CD14-positive monocyte (primary cell): ENCODE measurements at regions not wholly inside any gene's neighbourhood (a gene's known extent, or its start where the extent isn't known, plus 50 kb on each side); places are given as distances from the start of the nearest gene placed in this dataset.
A peak's percentile ranks its signal among the peaks of the same experiment; 100 is the strongest.
"Not testable (repeated sequence)": the region's sequence is repeated elsewhere in the genome, so short reads cannot be mapped to it uniquely, and the experiment has no call there.

Experiments used
- DNase-seq, 3 donors: peaks; one replicate each; pipeline ENCODE4 v3.0.0-alpha.2; 2011 to 2022
- H2AFZ ChIP-seq: 2 replicates; pipeline ENCODE4 v1.6.0; 2012; ENCODE audit warnings: mild to moderate bottlenecking, low read depth, low read length, inconsistent platforms; ENCODE audit not compliant: insufficient read depth, poor library complexity, severe bottlenecking
- H3K27ac ChIP-seq, 2 donors: 1 replicate in 1 of 2; 2 replicates in 1 of 2; pipeline ENCODE4 v1.5.1; 2012 to 2013; ENCODE audit warnings: low read length in 2 of 2, control low read depth in 1 of 2, inconsistent platforms in 1 of 2, low read depth in 1 of 2, mild to moderate bottlenecking in 1 of 2
- H3K27me3 ChIP-seq, 2 donors: one replicate each; pipeline versions ENCODE4 v1.6.0 to v1.6.1; 2011 to 2013; ENCODE audit warnings: low read length in 2 of 2; ENCODE audit not compliant: control insufficient read depth in 2 of 2, insufficient read depth in 2 of 2
- H3K36me3 ChIP-seq, 2 donors: replicated peaks in 1 of 2; 1 replicate in 1 of 2; 2 replicates in 1 of 2; pipeline versions ENCODE4 v1.5.1 to v1.6.1; 2012 to 2013; ENCODE audit warnings: low read length in 2 of 2, control low read depth in 1 of 2, inconsistent platforms in 1 of 2, mild to moderate bottlenecking in 1 of 2; ENCODE audit not compliant: insufficient read depth in 2 of 2, control insufficient read depth in 1 of 2
- H3K4me1 ChIP-seq, 2 donors: 1 replicate in 1 of 2; 2 replicates in 1 of 2; pipeline versions ENCODE4 v1.5.1 to v1.6.1; 2012 to 2013; ENCODE audit warnings: low read length in 2 of 2, control low read depth in 1 of 2, inconsistent platforms in 1 of 2, mild to moderate bottlenecking in 1 of 2, moderate library complexity in 1 of 2; ENCODE audit not compliant: insufficient read depth in 2 of 2, control insufficient read depth in 1 of 2
- H3K4me2 ChIP-seq: replicated peaks from 2 replicates; pipeline ENCODE3; 2012; ENCODE audit warnings: low read length, moderate library complexity, mild to moderate bottlenecking; ENCODE audit not compliant: poor library complexity, severe bottlenecking; ENCODE audit errors: extremely low read depth
- H3K4me3 ChIP-seq, 3 experiments: fragments of 200-600 bp in 1 of 3; sonication (generic) in 1 of 3; replicated peaks in 1 of 3; 1 replicate in 2 of 3; 2 replicates in 1 of 3; pipeline ENCODE4 v1.5.1; 2011 to 2013; ENCODE audit warnings: low read length in 3 of 3, mild to moderate bottlenecking in 3 of 3, control low read depth in 2 of 3, low read depth in 2 of 3, inconsistent platforms in 1 of 3, moderate library complexity in 1 of 3
- H3K79me2 ChIP-seq: 2 replicates; pipeline ENCODE4 v1.6.0; 2012; ENCODE audit warnings: mild to moderate bottlenecking, control low read depth, inconsistent platforms, low read length, moderate library complexity; ENCODE audit not compliant: insufficient read depth
- H3K9ac ChIP-seq: 2 replicates; pipeline ENCODE4 v1.6.0; 2017; ENCODE audit warnings: low read length, mild to moderate bottlenecking; ENCODE audit not compliant: insufficient read depth, poor library complexity, severe bottlenecking
- H3K9me3 ChIP-seq, 2 donors: replicated peaks in 1 of 2; 1 replicate in 1 of 2; 2 replicates in 1 of 2; pipeline versions ENCODE4 v1.5.1 to v1.6.1; 2012 to 2013; ENCODE audit warnings: low read length in 2 of 2, control low read depth in 1 of 2; ENCODE audit not compliant: control insufficient read depth in 1 of 2, insufficient read depth in 1 of 2
- H4K20me1 ChIP-seq: 2 replicates; pipeline ENCODE4 v1.6.0; 2012; ENCODE audit warnings: mild to moderate bottlenecking, low read length, control low read depth, moderate library complexity; ENCODE audit not compliant: insufficient read depth
- H3K27ac Mint-ChIP-seq, 7 donors: one replicate each; pipeline ENCODE4 v1.8.0; 2020; ENCODE audit warnings: mild to moderate bottlenecking in 7 of 7, mixed read lengths in 7 of 7, moderate library complexity in 6 of 7, inconsistent platforms in 2 of 7
- H3K27me3 Mint-ChIP-seq, 3 donors: one replicate each; pipeline ENCODE4 v1.8.0; 2021 to 2022; ENCODE audit warnings: low read depth in 3 of 3, mild to moderate bottlenecking in 3 of 3, mixed read lengths in 3 of 3, moderate library complexity in 3 of 3, inconsistent platforms in 1 of 3
- H3K36me3 Mint-ChIP-seq, 2 donors: one replicate each; pipeline ENCODE4 v1.8.0; 2020; ENCODE audit warnings: mixed read lengths in 2 of 2, inconsistent platforms in 1 of 2, mild to moderate bottlenecking in 1 of 2
- H3K4me1 Mint-ChIP-seq: one replicate; pipeline ENCODE4 v1.8.0; 2020; ENCODE audit warnings: mild to moderate bottlenecking, mixed read lengths
- H3K4me3 Mint-ChIP-seq, 2 donors: one replicate each; pipeline ENCODE4 v1.8.0; 2020; ENCODE audit warnings: mild to moderate bottlenecking in 2 of 2, mixed read lengths in 2 of 2, moderate library complexity in 1 of 2
- H3K9me3 Mint-ChIP-seq, 7 donors: one replicate each; pipeline ENCODE4 v1.8.0; 2020 to 2022; ENCODE audit warnings: mixed read lengths in 7 of 7, mild to moderate bottlenecking in 6 of 7, moderate library complexity in 6 of 7, inconsistent platforms in 2 of 7
- CTCF ChIP-seq: fragments of 200-600 bp; IDR thresholded peaks from one replicate; pipeline ENCODE4 v1.8.0; 2022; ENCODE audit warnings: antibody characterized with exemption, mild to moderate bottlenecking
- WGBS: methylation state at CpG from one replicate; pipeline ENCODE4 v1.1.5; 2013; ENCODE audit warnings: missing lambda C conversion rate; ENCODE audit not compliant: insufficient coverage; 5-methylcytosine and 5-hydroxymethylcytosine counted together
- intact Hi-C, 2 donors: fragments of 100-400 bp; cut with micrococcal nuclease; formaldehyde crosslinking; loops; one replicate each; pipeline versions ENCODE4 v1.15.0 to v1.15.1; 2023

- H3K4me3 Mint-ChIP-seq, H3K4me1 ChIP-seq, H3K27me3 Mint-ChIP-seq, H3K4me1 Mint-ChIP-seq, H3K79me2 ChIP-seq, H3K9ac ChIP-seq, DNase-seq, H3K36me3 ChIP-seq, H3K27me3 ChIP-seq, H3K27ac Mint-ChIP-seq, H3K9me3 Mint-ChIP-seq, intact Hi-C loops, H3K36me3 Mint-ChIP-seq, H3K27ac ChIP-seq, H4K20me1 ChIP-seq, H3K4me2 ChIP-seq, H3K9me3 ChIP-seq, H3K4me3 ChIP-seq, H2AFZ ChIP-seq: not testable (repeated sequence)
- no CpG with 5 or more reads among the region's 4 CpGs for WGBS
Observed at GRCh38 chr12:131268571-131268970, 314.9 kb downstream of the ADGRD1 start.

- H3K36me3 ChIP-seq, result no peaks in the 10 kb centered on the region
- no peaks in the 10 kb centered on the region for H3K27me3 ChIP-seq
- H3K27ac ChIP-seq, result no peak overlapping the region
- Mint-ChIP-seq H3K9me3 (no peaks in the 10 kb centered on the region), H3K27ac (no peak overlapping the region), H3K27me3 (no peaks in the 10 kb centered on the region), H3K4me3 (no peak overlapping the region), H3K36me3 (no peaks in the 10 kb centered on the region), H3K4me1 (no peaks in the 10 kb centered on the region)
- no peaks in the 10 kb centered on the region for H4K20me1 ChIP-seq
- H3K4me1 ChIP-seq, result no peaks in the 10 kb centered on the region
- DNase-seq, result no peak
- no peak overlapping the region for H3K4me2 ChIP-seq
- TF ChIP-seq CTCF, result no peak
- no peaks in the 10 kb centered on the region for H3K9me3 ChIP-seq
- WGBS, result no CpG with 5 or more reads among the region's 4 CpGs
- intact Hi-C loops, result no loop called here
- H3K79me2 ChIP-seq, result no peaks in the 10 kb centered on the region
- no peak overlapping the region for H3K4me3 ChIP-seq
- no peak overlapping the region for H3K9ac ChIP-seq
- H2AFZ ChIP-seq, result no peak overlapping the region
Observed at GRCh38 chr12:131269551-131269950, 315.8 kb downstream of the ADGRD1 start.

- H3K4me1 Mint-ChIP-seq, result not testable (repeated sequence)
- H3K27ac Mint-ChIP-seq, result peak overlapping the region in 1 of 7 donors; percentile 70
Observed at GRCh38 chr12:131269977-131270376, 316.3 kb downstream of the ADGRD1 start.

More at GRCh38 chr12:131269977-131270376, 316.3 kb downstream of the ADGRD1 start:
- H4K20me1 ChIP-seq, H3K4me2 ChIP-seq, H3K9ac ChIP-seq, intact Hi-C loops, H3K36me3 ChIP-seq, H3K36me3 Mint-ChIP-seq, H3K79me2 ChIP-seq, H3K27me3 ChIP-seq, DNase-seq, H3K27me3 Mint-ChIP-seq, H3K4me3 ChIP-seq, H3K9me3 ChIP-seq, H3K9me3 Mint-ChIP-seq, H3K4me1 ChIP-seq, H2AFZ ChIP-seq, H3K4me3 Mint-ChIP-seq, H3K27ac ChIP-seq: not testable (repeated sequence)
- no CpG with 5 or more reads among the region's 4 CpGs for WGBS
